Sigmoid colon (tissue), 4 donors: ENCODE measurements at regions not wholly inside any gene's neighbourhood (a gene's known extent, or its start where the extent isn't known, plus 50 kb on each side); places are given as distances from the start of the nearest gene placed in this dataset.

ENCODE experiments used
- POLR2A ChIP-seq, 2 donors: fragments of 450-650 bp; IDR thresholded peaks; one replicate each; pipeline ENCODE4 v1.6.1; 2016; ENCODE audit warnings: antibody characterized with exemption in 2 of 2, mild to moderate bottlenecking in 2 of 2, moderate library complexity in 2 of 2
- POLR2AphosphoS5 ChIP-seq, 4 donors: sonication (generic); formaldehyde crosslinking; IDR thresholded peaks; one replicate each; pipeline ENCODE4 v1.6.1; 2017; ENCODE audit warnings: antibody characterized with exemption in 4 of 4

DNA sequence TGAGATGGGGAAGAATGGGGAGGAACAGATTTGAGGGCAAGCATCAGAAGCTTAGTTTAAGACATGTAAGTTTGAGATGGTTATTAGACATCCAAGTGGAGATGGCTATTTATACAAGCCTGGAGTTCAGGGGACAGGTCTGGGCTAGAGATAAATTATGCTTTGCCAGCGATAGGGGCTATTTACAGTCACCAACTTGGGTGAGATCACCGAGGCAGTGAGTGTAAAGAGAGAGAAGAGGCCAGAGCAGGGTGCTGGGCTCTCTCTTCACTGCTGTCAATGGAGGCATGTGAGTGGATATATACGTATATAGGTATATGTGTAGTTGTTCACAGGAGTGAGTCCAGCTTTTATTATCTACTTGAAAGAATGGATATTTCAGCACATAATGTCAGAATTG, 81.0 kb downstream of the QPCT start:
- TF ChIP-seq POLR2A (IDR thresholded peaks at IDR 0.05), result no peak
- TF ChIP-seq POLR2AphosphoS5 (IDR thresholded peaks at IDR 0.05), result no peak
